ENCODE measurements at regions not wholly inside any gene's neighbourhood (a gene's known extent, or its start where the extent isn't known, plus 50 kb on each side); places are given as distances from the start of the nearest gene placed in this dataset.
A peak's percentile ranks its signal among the peaks of the same experiment; 100 is the strongest.

DNA sequence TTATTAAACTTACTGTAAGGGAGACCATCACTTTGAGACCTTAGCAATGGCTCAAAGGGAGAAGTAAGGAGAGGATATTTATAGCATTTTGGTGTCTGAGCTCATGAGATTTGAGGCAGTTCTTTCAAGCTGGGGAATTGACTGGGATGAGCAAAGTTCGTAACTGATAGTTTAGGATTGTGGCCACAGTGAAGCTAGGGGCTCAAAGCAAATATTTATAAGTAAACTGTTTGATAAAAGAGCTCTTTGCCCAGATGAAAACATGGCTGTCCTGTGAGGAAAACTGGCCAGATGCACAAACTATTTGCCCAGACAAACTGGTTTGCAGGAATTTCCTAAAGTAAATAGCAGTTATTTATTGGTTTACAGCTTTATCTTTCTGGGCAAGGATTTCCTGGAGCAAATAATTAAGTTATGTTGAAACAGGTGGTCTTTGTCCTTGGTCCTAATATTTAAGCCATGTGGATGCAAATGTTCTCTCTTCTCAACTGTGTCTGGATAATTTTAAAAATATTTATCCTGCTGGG lies 59.7 kb upstream of the TMTC4 start (continued):
- TF ChIP-seq, protein P1, sequence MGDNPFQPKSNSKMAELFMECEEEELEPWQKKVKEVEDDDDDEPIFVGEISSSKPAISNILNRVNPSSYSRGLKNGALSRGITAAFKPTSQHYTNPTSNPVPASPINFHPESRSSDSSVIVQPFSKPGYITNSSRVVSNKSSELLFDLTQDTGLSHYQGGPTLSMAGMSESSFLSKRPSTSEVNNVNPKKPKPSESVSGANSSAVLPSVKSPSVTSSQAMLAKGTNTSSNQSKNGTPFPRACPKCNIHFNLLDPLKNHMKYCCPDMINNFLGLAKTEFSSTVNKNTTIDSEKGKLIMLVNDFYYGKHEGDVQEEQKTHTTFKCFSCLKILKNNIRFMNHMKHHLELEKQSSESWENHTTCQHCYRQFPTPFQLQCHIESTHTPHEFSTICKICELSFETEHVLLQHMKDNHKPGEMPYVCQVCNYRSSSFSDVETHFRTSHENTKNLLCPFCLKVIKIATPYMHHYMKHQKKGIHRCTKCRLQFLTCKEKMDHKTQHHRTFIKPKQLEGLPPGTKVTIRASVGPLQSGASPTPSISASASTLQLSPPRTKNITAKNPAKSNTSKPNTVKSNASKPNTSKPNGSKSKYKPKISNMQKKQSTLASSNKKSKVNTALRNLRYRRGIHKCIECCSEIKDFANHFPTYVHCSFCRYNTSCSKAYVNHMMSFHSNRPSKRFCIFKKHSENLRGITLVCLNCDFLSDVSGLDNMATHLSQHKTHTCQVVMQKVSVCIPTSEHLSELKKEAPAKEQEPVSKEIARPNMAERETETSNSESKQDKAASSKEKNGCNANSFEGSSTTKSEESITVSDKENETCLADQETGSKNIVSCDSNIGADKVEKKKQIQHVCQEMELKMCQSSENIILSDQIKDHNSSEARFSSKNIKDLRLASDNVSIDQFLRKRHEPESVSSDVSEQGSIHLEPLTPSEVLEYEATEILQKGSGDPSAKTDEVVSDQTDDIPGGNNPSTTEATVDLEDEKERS (CRISPR knock-in tag; IDR thresholded peaks at IDR 0.05) = peak; percentile 61; the same call in 1 of the 2 replicates
- TF ChIP-seq ZNF30 (CRISPR knock-in tag; IDR thresholded peaks at IDR 0.05) (no peak), TBL1XR1 (IDR thresholded peaks at IDR 0.05; ENCODE audit: borderline replicate concordance, low read length, partially characterized antibody) (peak; percentile 84), ZFP1 (CRISPR knock-in tag; IDR thresholded peaks at IDR 0.05) (peak; percentile 68; the same call in 1 of the 2 replicates), ZMAT3 (CRISPR knock-in tag; conservative IDR thresholded peaks at IDR 0.05) (peak; percentile 55; the same call in 1 of the 2 replicates), YY1 (IDR thresholded peaks at IDR 0.05; ENCODE audit: insufficient read depth, insufficient replicate concordance, low read depth, low read length) (peak; percentile 79), KAT8 (CRISPR knock-in tag; IDR thresholded peaks at IDR 0.05) (peak; percentile 51; the same call in 1 of the 2 replicates), ZMYM4 (CRISPR knock-in tag; IDR thresholded peaks at IDR 0.05) (peak; percentile 62), FOXA3 (CRISPR knock-in tag; IDR thresholded peaks at IDR 0.05) (peak; percentile 99), IKZF1 (IDR thresholded peaks at IDR 0.05) (no peak), ZBTB8A (CRISPR knock-in tag; IDR thresholded peaks at IDR 0.05; ENCODE audit: borderline replicate concordance, low read depth) (no peak), ZNF264 (CRISPR knock-in tag; IDR thresholded peaks at IDR 0.05) (peak; percentile 75), KLF13 (CRISPR knock-in tag; IDR thresholded peaks at IDR 0.05) (no peak), CREM (IDR thresholded peaks at IDR 0.05) (peak; percentile 95), CREM (CRISPR knock-in tag; IDR thresholded peaks at IDR 0.05) (no peak), ZSCAN9 (CRISPR knock-in tag; IDR thresholded peaks at IDR 0.05; ENCODE audit: borderline replicate concordance) (peak; percentile 25; the same call in 1 of the 2 replicates), ARNT (IDR thresholded peaks at IDR 0.05) (no peak), ZNF17 (CRISPR knock-in tag; IDR thresholded peaks at IDR 0.05) (no peak)
- TF ChIP-seq, protein P2, sequence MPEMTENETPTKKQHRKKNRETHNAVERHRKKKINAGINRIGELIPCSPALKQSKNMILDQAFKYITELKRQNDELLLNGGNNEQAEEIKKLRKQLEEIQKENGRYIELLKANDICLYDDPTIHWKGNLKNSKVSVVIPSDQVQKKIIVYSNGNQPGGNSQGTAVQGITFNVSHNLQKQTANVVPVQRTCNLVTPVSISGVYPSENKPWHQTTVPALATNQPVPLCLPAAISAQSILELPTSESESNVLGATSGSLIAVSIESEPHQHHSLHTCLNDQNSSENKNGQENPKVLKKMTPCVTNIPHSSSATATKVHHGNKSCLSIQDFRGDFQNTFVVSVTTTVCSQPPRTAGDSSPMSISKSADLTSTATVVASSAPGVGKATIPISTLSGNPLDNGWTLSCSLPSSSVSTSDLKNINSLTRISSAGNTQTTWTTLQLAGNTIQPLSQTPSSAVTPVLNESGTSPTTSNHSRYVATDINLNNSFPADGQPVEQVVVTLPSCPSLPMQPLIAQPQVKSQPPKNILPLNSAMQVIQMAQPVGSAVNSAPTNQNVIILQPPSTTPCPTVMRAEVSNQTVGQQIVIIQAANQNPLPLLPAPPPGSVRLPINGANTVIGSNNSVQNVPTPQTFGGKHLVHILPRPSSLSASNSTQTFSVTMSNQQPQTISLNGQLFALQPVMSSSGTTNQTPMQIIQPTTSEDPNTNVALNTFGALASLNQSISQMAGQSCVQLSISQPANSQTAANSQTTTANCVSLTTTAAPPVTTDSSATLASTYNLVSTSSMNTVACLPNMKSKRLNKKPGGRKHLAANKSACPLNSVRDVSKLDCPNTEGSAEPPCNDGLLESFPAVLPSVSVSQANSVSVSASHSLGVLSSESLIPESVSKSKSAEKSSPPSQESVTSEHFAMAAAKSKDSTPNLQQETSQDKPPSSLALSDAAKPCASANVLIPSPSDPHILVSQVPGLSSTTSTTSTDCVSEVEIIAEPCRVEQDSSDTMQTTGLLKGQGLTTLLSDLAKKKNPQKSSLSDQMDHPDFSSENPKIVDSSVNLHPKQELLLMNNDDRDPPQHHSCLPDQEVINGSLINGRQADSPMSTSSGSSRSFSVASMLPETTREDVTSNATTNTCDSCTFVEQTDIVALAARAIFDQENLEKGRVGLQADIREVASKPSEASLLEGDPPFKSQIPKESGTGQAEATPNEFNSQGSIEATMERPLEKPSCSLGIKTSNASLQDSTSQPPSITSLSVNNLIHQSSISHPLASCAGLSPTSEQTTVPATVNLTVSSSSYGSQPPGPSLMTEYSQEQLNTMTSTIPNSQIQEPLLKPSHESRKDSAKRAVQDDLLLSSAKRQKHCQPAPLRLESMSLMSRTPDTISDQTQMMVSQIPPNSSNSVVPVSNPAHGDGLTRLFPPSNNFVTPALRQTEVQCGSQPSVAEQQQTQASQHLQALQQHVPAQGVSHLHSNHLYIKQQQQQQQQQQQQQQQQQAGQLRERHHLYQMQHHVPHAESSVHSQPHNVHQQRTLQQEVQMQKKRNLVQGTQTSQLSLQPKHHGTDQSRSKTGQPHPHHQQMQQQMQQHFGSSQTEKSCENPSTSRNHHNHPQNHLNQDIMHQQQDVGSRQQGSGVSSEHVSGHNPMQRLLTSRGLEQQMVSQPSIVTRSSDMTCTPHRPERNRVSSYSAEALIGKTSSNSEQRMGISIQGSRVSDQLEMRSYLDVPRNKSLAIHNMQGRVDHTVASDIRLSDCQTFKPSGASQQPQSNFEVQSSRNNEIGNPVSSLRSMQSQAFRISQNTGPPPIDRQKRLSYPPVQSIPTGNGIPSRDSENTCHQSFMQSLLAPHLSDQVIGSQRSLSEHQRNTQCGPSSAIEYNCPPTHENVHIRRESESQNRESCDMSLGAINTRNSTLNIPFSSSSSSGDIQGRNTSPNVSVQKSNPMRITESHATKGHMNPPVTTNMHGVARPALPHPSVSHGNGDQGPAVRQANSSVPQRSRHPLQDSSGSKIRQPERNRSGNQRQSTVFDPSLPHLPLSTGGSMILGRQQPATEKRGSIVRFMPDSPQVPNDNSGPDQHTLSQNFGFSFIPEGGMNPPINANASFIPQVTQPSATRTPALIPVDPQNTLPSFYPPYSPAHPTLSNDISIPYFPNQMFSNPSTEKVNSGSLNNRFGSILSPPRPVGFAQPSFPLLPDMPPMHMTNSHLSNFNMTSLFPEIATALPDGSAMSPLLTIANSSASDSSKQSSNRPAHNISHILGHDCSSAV (CRISPR knock-in tag; IDR thresholded peaks at IDR 0.05; ENCODE audit: borderline replicate concordance) = no peak
- TF ChIP-seq, protein P3, sequence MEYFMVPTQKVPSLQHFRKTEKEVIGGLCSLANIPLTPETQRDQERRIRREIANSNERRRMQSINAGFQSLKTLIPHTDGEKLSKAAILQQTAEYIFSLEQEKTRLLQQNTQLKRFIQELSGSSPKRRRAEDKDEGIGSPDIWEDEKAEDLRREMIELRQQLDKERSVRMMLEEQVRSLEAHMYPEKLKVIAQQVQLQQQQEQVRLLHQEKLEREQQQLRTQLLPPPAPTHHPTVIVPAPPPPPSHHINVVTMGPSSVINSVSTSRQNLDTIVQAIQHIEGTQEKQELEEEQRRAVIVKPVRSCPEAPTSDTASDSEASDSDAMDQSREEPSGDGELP (IDR thresholded peaks at IDR 0.05; ENCODE audit: borderline replicate concordance, low read depth) = peak; percentile 80; the same call in 1 of the 2 replicates
